Lower lobe of right lung (tissue), 2 donors: ENCODE measurements at regions not wholly inside any gene's neighbourhood (a gene's known extent, or its start where the extent isn't known, plus 50 kb on each side); places are given as distances from the start of the nearest gene placed in this dataset.

Experiments
- ATAC-seq, 2 donors: fragments of 200-7000 bp; cut with Tn5 transposase; one replicate each; pipeline ENCODE4 v1.9.1; 2020 to 2022; ENCODE audit warnings: mild to moderate bottlenecking in 2 of 2, moderate library complexity in 2 of 2
- DNase-seq: peaks from one replicate; pipeline ENCODE4 v3.0.0-alpha.2; 2020
- H3K27ac ChIP-seq: fragments of 200-600 bp; one replicate; pipeline ENCODE4 v1.8.0; 2022
- H3K27me3 ChIP-seq: fragments of 200-600 bp; one replicate; pipeline ENCODE4 v1.8.0; 2022; ENCODE audit warnings: low read depth
- H3K36me3 ChIP-seq: fragments of 200-600 bp; one replicate; pipeline ENCODE4 v1.8.0; 2022; ENCODE audit warnings: mild to moderate bottlenecking
- H3K4me1 ChIP-seq: fragments of 200-600 bp; one replicate; pipeline ENCODE4 v1.8.0; 2022
- H3K4me3 ChIP-seq: fragments of 200-600 bp; one replicate; pipeline ENCODE4 v1.8.0; 2022; ENCODE audit warnings: mild to moderate bottlenecking
- H3K9me3 ChIP-seq: fragments of 200-600 bp; one replicate; pipeline ENCODE4 v1.8.0; 2022
- CTCF ChIP-seq: fragments of 200-600 bp; IDR thresholded peaks from one replicate; pipeline ENCODE4 v1.8.0; 2022; ENCODE audit warnings: antibody characterized with exemption, mild to moderate bottlenecking
- intact Hi-C: fragments of 100-400 bp; cut with DNase I; formaldehyde crosslinking; loops from one replicate; pipeline ENCODE4 v1.11.0; 2022
- donor health status: DM: no; HTN: yes; CAD: no; lungs with severe emphysema.

DNA sequence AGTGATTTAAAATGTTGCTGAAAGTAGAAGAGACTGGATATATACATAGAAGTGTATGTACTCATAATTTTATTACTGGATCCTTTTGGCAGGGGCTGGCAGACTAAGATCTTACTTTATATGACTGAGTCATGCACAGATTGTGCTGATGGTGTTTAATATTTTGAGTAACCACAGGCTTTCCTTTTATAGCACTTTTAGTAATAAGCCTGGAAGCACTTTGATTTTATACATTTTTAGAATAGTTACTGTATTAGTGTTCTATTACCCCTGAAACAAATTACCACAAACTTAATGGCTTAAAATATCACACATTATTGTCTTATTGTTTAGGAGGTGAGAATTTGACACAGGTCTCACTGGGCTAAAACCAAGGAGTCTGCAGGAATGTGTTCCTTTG is 113.4 kb upstream of the CDH8 start:
- H3K4me3 ChIP-seq = no peak overlapping the region
- no peaks in the 10 kb centered on the region for H3K36me3 ChIP-seq
- DNase-seq (no peak), ATAC-seq (no peak)
- peaks cover under 1% of the 10 kb centered on the region for H3K9me3 ChIP-seq
- no peaks in the 10 kb centered on the region for H3K4me1 ChIP-seq
- H3K27me3 ChIP-seq = no peaks in the 10 kb centered on the region
- H3K27ac ChIP-seq = no peak overlapping the region
- no peak for TF ChIP-seq CTCF
- intact Hi-C loops = no loop called here

- H3K36me3 ChIP-seq = no peaks in the 10 kb centered on the region
- H3K27ac ChIP-seq = no peak overlapping the region
- ATAC-seq (no peak), DNase-seq (no peak)
- H3K27me3 ChIP-seq = no peaks in the 10 kb centered on the region
- intact Hi-C loops = no loop called here
- no peak overlapping the region for H3K4me3 ChIP-seq
- H3K4me1 ChIP-seq = no peaks in the 10 kb centered on the region
- peaks cover 6% of the 10 kb centered on the region for H3K9me3 ChIP-seq
- no peak for TF ChIP-seq CTCF
These were observed 101.8 kb upstream of the CDH8 start for GRCh38 chr16:62137996-62138395.

- peaks cover 6% of the 10 kb centered on the region for H3K9me3 ChIP-seq
- no peak overlapping the region for H3K4me3 ChIP-seq
- H3K27me3 ChIP-seq = no peaks in the 10 kb centered on the region
- intact Hi-C loops = no loop called here
- no peaks in the 10 kb centered on the region for H3K36me3 ChIP-seq
- no peak overlapping the region for H3K27ac ChIP-seq
- DNase-seq (no peak), ATAC-seq (no peak)
- H3K4me1 ChIP-seq = no peaks in the 10 kb centered on the region
- TF ChIP-seq CTCF = no peak
These were observed 99.7 kb upstream of the CDH8 start for GRCh38 chr16:62135911-62136310.

- TF ChIP-seq CTCF = no peak
- ATAC-seq (no peak), DNase-seq (no peak)
- Histone ChIP-seq H3K27me3 (no peaks in the 10 kb centered on the region), H3K36me3 (no peaks in the 10 kb centered on the region), H3K4me1 (no peaks in the 10 kb centered on the region), H3K4me3 (no peak overlapping the region), H3K27ac (no peak overlapping the region), H3K9me3 (peaks cover 6% of the 10 kb centered on the region)
- intact Hi-C loops = no loop called here
These were observed 99.2 kb upstream of the CDH8 start for GRCh38 chr16:62135446-62135845.

- intact Hi-C loops = no loop called here
These were observed 93.9 kb upstream of the CDH8 start for GRCh38 chr16:62130101-62130500.

More at GRCh38 chr16:62130101-62130500, 93.9 kb upstream of the CDH8 start:
- peaks cover 6% of the 10 kb centered on the region for H3K9me3 ChIP-seq
- no peak for TF ChIP-seq CTCF
- H3K4me1 ChIP-seq = no peaks in the 10 kb centered on the region
- no peak for DNase-seq
- no peaks in the 10 kb centered on the region for H3K36me3 ChIP-seq
- ATAC-seq = no peak
- no peak overlapping the region for H3K27ac ChIP-seq
- no peak overlapping the region for H3K4me3 ChIP-seq
- H3K27me3 ChIP-seq = no peaks in the 10 kb centered on the region
